ENCODE measurements at regions not wholly inside any gene's neighbourhood (a gene's known extent, or its start where the extent isn't known, plus 50 kb on each side); places are given as distances from the start of the nearest gene placed in this dataset.

DNA sequence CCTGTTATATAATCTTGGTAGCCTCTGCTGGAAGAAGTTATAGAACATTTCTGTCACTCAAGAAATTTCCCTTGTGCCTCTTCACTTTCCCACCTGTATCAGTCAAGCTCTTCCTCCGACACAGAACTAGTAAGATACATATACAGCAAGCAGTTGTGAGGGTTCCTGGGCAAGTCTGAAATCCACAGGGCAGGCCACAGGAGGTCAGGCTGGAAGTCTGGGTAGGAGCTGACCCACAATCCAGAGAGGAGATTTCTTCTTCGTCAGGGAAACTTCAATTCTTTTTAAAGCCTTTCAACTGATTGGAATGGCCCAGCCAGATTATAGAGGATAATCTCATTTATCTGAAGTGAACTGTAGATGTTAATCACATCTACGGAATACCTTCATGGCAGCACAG lies 96.4 kb upstream of the FMN2 start:
- TF ChIP-seq EP300 (IDR thresholded peaks at IDR 0.05; ENCODE audit: borderline replicate concordance in 1 of 2, low read depth in 2 of 2, low read length in 2 of 2), result no peak
- TF ChIP-seq, protein P1, sequence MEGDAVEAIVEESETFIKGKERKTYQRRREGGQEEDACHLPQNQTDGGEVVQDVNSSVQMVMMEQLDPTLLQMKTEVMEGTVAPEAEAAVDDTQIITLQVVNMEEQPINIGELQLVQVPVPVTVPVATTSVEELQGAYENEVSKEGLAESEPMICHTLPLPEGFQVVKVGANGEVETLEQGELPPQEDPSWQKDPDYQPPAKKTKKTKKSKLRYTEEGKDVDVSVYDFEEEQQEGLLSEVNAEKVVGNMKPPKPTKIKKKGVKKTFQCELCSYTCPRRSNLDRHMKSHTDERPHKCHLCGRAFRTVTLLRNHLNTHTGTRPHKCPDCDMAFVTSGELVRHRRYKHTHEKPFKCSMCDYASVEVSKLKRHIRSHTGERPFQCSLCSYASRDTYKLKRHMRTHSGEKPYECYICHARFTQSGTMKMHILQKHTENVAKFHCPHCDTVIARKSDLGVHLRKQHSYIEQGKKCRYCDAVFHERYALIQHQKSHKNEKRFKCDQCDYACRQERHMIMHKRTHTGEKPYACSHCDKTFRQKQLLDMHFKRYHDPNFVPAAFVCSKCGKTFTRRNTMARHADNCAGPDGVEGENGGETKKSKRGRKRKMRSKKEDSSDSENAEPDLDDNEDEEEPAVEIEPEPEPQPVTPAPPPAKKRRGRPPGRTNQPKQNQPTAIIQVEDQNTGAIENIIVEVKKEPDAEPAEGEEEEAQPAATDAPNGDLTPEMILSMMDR (IDR thresholded peaks at IDR 0.05; ENCODE audit: control extremely low read depth in 1 of 3, insufficient read depth in 1 of 3, low read depth in 1 of 3, low read length in 3 of 3), result no peak
- no peak for TF ChIP-seq KDM5A (IDR thresholded peaks at IDR 0.05; ENCODE audit: low read length)
- no peak for TF ChIP-seq TAF1 (IDR thresholded peaks at IDR 0.05; ENCODE audit: low read depth, low read length)
- TF ChIP-seq EZH2 (IDR thresholded peaks at IDR 0.05; ENCODE audit: low read depth, low read length, severe bottlenecking), result no peak
- TF ChIP-seq SUZ12 (IDR thresholded peaks at IDR 0.05; ENCODE audit: low read length), result no peak
- no peak for TF ChIP-seq CEBPB (IDR thresholded peaks at IDR 0.05; ENCODE audit: low read depth, low read length)
- no peak for TF ChIP-seq POLR2A (IDR thresholded peaks at IDR 0.05; ENCODE audit: control extremely low read depth in 1 of 2, low read depth in 2 of 2, low read length in 2 of 2)
- TF ChIP-seq SRF (IDR thresholded peaks at IDR 0.05; ENCODE audit: low read depth, low read length), result no peak
- TF ChIP-seq RAD21 (IDR thresholded peaks at IDR 0.05 in 1 of 2, conservative IDR thresholded peaks at IDR 0.05 in 1 of 2; ENCODE audit: low read depth in 2 of 2, low read length in 2 of 2), result no peak
- no peak for TF ChIP-seq RFX5 (IDR thresholded peaks at IDR 0.05; ENCODE audit: borderline replicate concordance, low read depth, low read length)
- TF ChIP-seq YY1 (IDR thresholded peaks at IDR 0.05; ENCODE audit: low read depth, low read length), result no peak

Measured in H1 (cell line).